ENCODE measurements at regions not wholly inside any gene's neighbourhood (a gene's known extent, or its start where the extent isn't known, plus 50 kb on each side); places are given as distances from the start of the nearest gene placed in this dataset.
"Not testable (repeated sequence)": the region's sequence is repeated elsewhere in the genome, so short reads cannot be mapped to it uniquely, and the experiment has no call there.

DNA sequence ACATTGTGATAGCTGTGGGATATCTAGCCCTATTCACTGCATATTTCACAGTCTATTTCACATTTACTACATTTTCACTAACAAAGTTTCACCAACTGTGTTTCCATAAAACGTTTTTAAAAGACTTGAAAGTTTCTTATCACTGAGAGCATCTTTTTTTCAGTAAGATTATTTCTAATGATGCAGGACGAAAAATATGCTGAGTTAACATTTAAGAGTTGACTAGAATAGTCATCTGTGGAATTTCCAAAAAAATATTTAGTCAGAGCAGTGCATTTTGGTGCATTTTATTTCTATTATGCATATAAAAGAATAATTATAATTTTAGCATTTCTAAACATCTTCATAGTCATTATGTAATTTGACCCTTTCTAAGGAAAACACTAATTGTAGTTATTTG is 143.8 kb upstream of the CLEC14A start:
- DNase-seq: no peak

DNA sequence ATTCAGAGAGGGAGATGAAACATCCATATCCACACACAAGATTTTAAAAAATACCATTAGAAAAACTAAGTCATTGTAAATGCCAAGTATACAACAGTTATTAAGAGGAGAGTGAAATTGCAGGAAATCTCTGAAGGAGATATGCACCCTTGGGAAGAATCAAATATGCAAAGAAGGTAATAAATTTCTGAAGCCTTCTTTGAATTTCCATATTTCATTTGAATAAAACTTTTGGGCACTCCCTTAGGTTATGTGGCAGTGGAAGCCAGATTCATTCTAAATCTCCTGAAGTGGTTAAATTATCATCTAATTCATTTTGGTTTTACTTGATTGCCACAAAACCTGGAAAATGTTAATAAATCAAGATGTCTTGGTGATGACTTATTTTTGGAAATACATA is 138.9 kb upstream of the CLEC14A start:
- DNase-seq: no peak

DNA sequence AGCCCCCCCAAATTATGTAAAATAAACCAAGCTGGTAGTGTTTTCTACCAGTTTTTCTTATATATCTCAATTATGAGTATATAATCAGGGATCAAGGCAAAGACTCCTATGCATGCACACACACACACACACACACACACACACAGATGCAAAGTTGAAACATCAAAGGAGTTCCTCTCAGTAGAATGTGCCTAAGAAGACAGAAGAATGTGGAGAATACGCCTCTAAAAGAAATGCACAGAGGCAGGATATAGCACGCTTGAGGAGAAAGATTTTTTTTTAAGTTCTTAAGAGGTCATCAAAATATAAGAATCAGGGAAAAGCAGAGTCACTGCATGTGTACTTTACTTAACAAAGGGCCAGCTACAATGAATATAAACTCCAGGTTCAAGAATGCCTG is 138.2 kb upstream of the CLEC14A start:
- no peak for DNase-seq

DNA sequence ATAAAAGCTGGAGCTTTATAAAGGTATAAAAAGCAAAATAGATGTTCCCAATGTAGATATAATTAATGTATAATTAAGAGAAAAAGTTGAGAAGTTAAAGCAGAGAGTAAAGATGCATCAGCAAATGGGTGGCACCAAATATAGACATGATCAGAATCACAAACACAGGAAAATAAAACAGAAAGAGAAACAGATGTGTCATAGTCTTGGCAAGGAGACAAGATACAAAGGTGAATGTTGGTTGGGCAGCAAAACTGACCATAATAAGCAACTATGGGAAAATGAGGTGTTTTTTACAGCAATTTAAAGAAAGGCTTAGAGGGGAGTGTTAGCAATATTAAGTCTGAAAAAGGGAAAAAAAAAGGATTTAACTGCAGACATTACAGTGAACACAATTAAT is 135.4 kb upstream of the CLEC14A start:
- no peak for DNase-seq

DNA sequence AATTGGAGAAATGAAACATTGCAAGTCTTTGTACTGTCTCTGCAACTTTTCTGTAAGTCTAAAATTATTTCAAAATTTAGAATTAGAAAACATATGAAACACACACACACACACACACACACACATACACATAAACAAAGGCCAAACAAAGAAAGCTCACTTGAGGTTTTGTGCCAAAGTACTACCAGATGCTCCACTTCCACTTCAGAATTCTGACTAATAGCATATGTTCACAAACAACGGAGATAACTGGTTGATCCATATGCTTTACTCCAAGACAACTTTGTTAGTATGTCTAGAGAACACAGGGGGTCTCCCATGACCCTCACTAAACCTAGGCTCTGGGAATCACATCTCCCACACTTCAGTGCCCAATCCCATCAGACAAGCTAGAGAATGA is 133.8 kb upstream of the CLEC14A start:
- DNase-seq: no peak

DNA sequence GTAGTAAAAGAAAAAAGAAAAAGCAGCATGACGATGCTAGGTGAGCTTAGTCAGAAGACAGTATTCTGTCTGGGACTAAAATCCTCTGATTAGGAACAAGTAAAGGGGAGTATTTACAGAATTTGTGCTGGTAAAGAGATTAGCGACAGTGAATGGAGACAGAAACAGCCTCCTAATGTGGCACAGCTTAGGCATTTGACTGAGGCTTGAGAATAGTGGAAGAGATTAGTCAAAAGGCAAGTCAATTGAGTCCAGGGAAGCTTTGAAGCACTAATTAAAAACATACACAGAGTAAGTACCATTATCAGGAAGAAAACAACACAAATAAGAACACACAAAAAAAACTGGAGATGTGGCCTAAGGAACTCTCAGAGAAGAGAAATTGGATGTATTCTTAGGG is 131.9 kb upstream of the CLEC14A start:
- DNase-seq: no peak

DNA sequence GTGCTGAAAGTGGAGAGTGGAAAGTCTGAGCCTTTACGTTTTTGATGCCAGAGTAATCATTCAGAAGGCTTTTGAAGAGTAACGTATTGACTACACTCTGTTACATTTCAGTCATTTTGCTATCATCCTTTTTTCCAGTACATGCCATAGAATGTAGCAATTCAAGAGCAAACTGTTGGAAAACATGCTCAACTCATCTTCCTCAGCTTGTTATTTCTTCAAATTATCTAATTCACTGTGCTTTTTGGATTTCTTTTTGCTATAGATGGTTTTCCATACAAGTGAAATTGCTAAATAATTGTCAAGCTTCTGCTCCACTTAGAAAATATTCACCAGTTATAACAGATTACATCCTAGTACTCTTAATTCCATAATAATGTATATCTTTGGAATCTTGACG is 129.9 kb upstream of the CLEC14A start:
- no peak for DNase-seq

DNA sequence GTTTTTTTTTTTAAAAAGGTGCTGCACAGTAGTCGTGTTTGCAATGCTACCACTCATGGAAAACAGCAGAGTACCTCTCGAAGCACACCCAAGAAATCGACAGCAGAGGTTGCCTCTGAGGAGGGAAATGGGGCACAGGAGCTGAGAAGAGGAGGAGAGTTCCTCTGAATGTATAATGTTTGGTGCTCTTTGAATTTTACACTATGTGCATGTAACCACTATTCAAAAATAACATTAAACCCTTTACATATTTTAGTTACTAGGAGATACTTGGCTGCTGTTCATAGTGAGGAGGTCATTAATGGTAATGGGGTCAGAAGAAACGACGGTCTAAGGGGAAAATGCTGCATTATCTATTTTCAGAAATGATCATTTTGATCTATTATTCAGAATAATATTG is 129.4 kb upstream of the CLEC14A start:
- no peak for DNase-seq

DNA sequence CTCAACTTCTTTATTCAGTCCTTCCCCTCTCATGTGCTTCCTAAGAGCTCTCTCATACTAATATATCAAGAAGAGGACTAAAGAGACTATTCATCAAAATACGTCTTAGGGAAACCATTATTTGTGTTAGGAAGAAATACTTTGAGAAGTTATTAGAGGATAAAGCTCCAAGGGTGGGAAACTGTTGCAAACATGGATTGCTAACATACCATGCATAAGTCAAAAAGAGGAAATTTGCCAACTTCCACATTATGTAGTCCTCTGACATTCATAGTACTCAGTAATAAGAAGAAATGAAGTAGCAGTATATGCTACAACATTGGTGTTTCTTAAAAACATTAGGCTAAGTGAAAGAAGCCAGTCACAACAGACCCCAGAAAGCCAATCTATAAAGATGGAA is 128.8 kb upstream of the CLEC14A start:
- DNase-seq: no peak

DNA sequence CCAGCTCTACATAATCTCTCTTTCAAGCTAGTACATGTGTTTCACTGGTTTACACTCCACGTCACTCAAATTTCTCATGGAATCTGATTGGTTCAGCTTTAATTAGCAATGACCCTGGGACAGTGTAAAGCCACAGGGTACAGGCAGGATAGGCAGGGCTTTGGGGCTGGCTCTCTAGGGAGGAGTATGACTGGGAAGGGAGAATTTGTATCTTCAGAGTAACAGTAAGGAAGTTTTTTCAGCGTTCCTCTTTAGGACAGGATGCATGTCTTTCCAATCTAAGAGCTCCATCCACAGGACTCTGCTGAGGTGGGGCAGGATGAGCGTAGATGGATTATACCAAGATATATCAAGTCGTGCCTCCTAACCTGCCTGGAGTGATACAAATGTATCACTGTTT is 112.0 kb upstream of the CLEC14A start:
- DNase-seq: no peak

DNA sequence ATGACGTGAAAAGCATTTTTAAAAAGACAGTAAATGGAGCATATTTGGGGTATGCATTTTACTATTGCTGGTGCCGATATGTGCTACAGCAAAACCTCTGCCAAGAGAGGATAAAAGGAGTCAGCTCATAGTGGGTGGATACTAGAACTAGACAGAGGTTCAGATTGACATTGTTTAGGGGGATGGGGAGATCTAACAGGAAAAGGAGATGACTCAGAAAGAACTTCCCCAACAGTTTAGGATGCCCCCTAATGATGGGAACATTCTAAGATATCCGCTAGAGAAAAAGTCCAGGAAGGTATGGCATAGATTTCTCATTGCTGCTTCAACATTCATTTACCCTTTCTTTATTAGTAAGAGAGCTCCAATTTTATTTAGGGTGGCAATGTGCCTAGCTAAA is 110.5 kb upstream of the CLEC14A start:
- DNase-seq: no peak

DNA sequence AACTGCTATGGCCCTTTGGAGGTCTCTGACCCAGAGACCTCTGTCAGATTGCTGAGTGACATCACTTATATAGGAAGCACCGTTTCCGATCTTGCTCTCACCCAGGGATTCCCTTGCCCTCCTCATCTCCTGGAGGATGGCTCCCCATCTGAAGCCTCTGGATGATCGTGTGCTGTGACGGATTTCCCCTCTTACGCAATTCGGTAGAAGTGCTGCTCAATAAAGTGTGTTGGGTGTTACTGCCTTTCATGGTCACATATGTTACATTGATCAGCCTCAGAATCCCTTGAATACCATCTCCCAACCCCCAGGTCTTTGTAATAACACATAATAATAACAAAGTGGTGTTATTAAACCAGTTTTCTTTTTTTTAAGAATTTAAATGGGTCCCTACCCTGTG is 107.3 kb upstream of the CLEC14A start:
- DNase-seq: no peak

DNA sequence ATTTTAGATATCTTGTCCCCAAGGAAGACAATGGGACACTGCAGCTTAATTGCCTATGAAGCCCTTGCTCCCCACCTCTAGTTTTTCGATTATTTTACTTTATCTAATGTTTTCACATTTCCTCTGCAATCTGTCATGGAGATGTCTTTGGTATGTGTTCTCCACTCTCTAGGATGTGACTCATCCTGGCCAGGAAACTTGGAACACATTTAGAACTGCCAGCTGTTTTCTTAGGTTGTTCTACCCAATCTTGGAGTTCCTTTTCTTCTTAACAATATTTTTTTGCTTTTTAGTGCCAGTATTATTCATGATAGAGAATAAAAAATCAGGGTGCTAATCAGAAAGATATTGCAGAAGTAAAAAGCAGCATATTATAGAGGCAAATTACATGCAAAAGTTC is 101.7 kb upstream of the CLEC14A start:
- DNase-seq: no peak

DNA sequence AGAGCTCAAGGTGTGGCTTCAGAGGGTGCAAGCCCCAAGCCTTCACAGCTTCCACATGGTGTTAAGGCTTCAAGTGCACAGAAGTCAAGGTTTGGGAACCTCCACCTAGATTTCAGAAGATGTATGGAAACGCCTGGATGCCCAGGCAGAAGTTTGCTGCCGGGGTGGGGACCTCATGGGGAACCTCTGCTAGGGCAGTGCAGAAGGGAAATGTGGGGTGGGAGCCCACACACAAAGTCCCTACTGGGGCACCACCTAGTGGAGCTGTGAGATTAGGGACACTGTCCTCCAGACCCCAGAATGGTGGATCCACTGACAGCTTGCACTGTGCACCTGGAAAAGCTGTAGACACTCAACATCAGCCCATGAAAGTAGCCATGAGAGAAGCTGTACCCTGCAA is 99.6 kb upstream of the CLEC14A start:
- not testable (repeated sequence) for DNase-seq

DNA sequence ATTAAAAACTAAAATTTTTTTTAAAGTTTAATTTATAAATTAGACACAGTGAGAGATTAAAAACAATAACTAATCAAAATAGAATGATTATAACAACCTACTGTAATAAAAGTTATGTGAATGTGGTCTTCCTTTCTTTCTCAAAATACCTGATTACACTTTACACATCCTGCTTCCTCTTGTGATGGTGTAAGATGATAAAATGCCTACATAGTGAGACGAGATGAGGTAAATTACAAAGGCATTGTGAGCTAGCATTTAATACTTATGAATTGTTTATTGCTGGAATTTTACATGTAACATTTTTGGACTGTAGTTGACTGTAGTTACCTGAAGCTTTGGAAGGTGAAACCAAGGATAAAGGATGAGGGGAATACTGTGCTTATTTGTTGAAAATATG is 94.2 kb upstream of the CLEC14A start:
- no peak for DNase-seq

DNA sequence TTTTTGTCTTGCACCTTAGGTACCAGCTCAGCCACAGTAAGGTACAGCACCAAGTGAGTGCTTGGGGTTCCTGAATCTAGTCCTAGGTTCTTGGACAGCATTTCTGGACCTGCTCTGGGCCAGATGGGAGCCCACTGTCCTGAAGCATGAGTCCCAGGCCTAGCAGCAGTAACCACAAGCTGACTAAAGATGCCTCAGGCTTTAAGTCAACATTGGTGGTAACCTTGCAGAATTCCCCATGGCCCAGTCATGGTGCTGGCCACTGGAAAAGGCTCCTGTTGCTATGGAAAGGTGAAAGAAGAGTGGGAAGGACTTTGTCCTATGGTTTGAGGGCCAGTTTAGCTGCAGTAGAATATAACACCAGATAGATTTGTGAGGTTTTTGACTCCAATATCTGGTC is 86.9 kb upstream of the CLEC14A start:
- no peak for DNase-seq

DNA sequence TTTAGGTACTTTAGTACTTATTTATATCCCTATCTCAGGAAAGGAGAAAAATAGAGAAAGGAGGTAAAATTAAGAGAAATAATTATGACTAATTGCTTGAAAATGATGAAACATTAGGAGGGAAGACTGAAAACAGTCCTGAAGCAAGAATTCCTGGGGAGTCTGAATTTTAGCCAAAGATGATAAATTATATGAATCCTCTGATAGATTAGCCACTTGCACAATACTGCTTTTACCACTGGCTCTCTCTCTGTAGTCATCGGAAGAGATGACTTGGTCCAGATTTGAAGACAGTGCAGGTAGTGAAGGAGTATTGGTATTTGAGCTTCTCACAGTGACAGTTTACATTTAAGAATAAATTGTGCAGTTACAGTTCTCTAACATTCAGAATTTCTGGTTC is 83.8 kb upstream of the CLEC14A start:
- DNase-seq: no peak

DNA sequence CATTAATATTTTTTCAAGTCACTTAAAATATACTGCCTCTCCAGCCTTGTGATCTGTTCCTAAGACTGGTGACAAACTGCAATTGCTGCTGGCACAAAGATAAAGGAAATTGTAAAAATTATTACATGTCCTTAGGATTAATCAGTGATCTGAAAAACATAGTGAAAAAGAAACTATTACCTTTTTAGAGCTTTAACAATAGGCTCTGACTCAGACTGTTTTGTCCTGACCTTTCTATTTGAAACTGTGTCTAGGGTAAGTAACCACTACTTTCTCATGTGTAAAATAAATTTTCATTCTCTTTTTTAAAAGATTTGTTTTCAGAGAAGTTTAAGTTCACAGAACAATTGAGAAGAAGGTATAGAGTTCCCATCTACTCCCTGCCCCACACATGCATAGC is 80.4 kb upstream of the CLEC14A start:
- DNase-seq: no peak

DNA sequence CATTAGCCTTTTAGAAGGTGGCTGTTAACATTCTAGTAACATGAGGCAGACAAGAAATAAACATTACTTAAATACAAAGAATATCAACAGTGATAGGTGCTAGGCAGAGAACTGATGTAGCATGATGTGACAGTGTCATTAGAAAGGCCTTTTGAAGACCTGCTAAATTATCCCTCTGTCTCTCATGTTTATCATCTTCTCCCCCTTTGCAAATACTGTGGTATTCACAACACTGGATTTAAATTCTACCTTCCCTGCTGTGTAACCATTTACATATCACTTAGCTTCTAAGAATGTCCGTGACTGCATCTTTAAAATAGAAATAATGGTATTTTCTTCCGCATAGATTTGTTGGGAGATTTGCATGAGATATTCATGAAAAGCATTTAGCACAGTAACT is 74.4 kb upstream of the CLEC14A start:
- DNase-seq: no peak

DNA sequence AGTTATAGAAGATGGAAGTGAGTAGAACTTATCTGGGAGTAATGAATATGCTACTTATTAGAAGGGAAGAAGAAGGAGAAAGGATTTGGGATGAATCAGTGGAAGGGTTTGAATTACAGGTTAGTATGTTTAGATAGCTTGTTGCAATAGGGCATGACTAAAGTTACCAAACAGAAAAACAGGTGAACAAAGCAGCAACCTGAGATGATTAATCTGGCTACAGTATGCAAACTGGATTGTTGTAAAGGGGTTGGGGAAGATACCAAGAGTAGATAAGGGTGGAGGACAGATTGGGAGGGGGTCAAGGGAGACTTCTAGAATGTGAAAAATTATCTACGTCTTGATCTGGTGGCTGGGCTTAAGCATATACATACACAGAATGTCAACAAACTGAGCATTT is 73.4 kb upstream of the CLEC14A start:
- DNase-seq: no peak

DNA sequence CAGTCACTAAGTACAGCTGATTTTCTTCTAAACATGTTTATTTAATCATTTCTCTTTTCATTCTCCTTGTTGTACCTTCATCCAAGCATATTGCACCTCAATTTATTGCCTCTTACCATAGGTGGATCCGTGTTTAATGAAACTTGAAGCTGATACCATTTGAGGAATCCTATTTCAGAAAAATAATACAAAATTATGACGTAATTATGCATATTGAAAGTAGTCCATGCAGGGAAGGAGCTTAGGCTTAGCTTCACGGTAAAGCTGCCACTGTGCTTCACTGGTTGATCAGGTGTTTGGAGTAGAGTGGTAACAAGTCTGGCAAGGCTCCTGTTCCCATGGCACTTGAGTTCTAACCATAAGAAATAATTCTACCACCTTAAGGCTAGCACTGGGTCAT is 61.0 kb upstream of the CLEC14A start:
- DNase-seq: no peak

DNA sequence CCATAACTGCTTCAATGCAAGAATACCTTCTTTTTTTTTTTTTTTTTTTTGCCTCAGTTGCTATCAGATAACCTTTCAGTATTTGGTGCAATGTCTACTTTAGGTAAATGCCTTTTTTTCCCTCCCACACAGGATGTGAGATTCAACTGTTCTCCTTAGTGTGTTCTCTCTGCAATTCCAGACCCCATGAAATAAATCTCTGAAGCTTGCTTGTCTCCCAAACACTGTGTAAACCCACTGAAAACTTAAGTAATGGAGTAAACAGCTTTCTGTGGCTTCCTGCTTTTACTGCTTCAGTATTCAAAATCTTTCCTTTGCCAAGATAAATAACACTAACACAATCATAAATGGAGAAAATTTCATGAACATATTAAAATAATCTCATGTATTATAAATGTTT is 55.8 kb upstream of the CLEC14A start:
- DNase-seq: no peak

DNA sequence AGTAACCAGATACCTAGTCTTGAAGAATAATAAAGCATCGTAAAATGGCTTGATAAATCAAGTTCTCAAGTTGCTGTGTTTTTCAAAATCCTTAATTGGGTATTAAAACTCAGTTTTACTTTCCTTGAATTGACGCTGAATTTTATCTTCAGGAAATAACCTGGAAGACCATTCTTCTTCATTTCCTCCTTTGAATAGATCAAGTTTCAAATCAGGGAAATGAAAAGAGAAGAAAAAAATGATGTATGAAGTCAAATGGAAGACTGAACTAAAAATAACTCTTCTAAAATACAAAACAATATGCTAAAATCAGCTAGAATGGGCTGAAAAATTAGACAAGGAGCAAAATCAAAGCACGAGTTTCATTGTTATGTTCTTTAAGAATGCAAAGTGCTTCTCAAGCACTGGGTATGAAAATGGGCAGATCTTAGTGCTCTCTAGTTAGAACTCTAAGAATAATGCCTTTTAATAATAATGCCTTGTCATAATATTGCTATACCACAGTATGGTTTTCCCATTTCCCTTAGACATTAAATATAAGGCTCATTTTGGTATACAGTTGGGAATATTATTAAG is 54.6 kb upstream of the CLEC14A start:
- DNase-seq: no peak

DNA sequence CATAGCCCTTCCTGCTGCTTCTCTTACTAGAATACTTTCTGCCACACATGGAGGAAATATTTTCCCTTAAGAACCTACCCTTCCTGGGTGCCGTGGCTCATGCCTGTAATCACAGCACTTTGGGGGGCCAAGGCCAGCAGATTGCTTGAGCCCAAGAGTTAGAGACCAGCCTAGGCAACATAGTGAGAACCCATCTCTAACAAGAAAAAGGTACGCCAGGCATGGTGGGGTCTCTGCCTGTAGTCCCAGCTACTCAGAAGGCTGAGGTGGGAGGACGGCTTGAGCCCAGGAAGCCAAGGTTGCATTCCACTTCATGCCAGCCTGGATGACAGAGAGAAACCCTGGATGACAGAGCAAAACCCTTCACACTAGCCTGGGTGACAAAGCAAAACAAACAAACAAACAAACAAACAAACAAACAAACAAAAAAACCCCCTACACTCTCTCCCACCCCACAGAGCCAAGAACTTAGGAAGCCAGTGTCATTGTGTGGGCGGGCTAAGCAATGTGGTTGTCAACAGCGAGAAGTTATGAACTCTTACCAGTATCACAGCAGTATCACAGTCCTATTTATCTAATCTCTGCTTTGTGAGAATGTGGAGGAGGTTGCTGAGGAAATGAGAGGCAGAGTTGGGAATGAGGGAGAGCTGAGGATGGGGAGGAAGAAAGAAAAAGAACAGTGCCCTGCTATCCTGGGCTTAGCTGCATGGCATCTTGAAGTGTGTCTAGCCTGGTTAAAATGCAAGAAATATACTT is 53.8 kb upstream of the CLEC14A start:
- DNase-seq: no peak

All from midbrain (tissue), 1 donor.